SKM-1 treated with dmso at 0.1 percent for 144 hours (cell line): ENCODE measurements at regions not wholly inside any gene's neighbourhood (a gene's known extent, or its start where the extent isn't known, plus 50 kb on each side); places are given as distances from the start of the nearest gene placed in this dataset.

Source experiments
- DNase-seq: peaks from one replicate; lab custom pipeline; 2025; ENCODE audit not compliant: unreplicated experiment; lab: John Stamatoyannopoulos, UW

- no peak for DNase-seq
Measured at GRCh38 chr1:55334797-55335196, 119.6 kb upstream of the USP24 start.

DNA sequence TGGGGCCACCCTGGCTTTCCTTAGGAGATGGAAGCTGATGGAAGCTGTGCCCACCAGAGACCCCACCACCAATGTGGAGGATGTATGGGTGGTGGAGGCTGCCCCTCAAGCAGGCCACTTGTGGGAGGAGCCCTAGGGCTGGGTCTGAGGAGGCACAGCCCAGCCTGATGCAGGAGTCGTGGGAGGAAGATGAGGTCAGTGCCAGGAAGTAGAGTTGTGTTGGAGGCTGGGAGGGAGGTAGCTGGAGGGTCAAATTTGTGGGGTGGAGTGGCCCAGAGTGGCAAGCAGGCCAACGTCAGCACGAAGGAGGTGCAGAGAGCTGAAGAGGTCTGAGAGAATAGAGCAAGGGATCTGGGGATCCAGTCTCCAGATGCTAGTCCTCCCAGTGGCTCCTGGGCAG lies 119.0 kb upstream of the USP24 start:
- DNase-seq = no peak

GRCh38 chr1:55333461-55333860 lies 118.3 kb upstream of the USP24 start:
- no peak for DNase-seq

GRCh38 chr1:55331351-55331750 lies 116.2 kb upstream of the USP24 start:
- DNase-seq = no peak

DNA sequence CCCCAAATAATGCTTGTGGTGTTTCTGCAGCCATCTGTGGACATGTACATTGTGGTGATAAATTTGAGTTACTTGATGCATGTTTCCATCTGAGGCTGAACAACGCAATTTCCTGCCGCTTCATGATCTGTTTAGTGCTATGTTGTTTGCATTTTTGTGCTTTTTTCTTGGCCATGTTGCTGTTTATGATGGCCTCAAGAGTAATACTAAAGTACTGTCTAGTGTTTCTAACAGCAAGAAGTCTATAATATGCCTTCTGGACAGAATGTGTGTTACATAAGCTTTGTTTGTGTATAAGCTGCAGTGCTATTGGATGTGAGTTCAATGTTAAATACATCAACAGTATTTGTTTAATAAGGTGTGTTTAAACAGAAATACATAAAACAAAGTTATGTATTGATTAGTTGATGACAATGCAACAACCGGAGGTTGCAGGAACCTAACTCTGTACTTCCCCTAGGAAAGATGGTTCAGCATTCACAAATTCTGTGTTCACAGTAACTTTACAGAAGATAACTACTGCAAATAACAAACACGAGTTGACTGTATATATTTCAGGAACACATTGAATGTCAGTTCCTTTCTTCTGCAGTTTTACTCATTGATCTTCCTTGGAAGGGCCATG lies 114.8 kb upstream of the USP24 start:
- no peak for DNase-seq

DNA sequence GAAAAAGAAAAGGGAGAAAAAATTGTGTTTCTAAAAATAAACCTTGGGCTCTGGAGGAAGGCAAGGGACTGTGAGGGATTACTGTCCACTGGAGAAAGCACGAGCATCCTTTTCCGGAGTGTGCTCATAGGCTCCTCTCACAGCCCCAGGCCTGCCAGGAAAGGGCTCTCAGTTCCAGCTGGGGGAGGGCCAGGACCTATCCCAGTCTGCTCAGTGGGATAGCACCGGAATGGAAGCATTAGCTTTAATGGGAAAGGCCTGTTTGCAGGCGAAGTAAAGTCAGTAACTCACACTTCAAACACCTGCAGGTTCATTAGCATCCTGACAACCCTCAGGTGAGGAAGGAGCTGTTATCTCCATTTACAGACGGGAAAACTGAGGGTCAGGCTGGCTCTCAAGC lies 113.9 kb upstream of the USP24 start:
- no peak for DNase-seq

- no peak for DNase-seq
Measured at GRCh38 chr1:55326496-55327243, 111.5 kb upstream of the USP24 start.

GRCh38 chr1:55323760-55324159 lies 108.6 kb upstream of the USP24 start:
- no peak for DNase-seq

GRCh38 chr1:55322842-55323241 lies 107.7 kb upstream of the USP24 start:
- DNase-seq = no peak

DNA sequence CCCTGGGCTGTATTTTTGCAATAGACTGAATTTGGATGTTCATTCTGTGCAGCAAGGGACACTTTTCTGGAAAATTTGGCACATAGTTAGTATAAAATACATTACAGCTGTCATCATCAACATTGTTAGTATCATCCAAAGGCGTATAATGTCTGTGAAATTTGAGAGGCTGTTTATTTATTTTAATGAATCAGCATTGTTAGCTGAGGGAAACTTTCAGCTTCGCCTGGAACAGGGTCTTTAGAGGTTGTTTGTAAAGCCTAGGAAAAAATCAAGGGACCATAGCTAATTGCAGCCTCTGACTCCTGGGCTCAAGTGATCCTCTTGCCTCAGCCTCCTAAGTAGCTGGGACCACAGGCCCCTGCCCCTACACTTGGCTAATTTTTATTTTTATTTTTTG lies 106.8 kb upstream of the USP24 start:
- no peak for DNase-seq

- DNase-seq = no peak
Measured at GRCh38 chr1:55320891-55321290, 105.7 kb upstream of the USP24 start.

GRCh38 chr1:55318116-55318817 lies 103.1 kb upstream of the USP24 start:
- DNase-seq = peak; percentile 9

GRCh38 chr1:55317673-55318072 lies 102.5 kb upstream of the USP24 start:
- DNase-seq = no peak

DNA sequence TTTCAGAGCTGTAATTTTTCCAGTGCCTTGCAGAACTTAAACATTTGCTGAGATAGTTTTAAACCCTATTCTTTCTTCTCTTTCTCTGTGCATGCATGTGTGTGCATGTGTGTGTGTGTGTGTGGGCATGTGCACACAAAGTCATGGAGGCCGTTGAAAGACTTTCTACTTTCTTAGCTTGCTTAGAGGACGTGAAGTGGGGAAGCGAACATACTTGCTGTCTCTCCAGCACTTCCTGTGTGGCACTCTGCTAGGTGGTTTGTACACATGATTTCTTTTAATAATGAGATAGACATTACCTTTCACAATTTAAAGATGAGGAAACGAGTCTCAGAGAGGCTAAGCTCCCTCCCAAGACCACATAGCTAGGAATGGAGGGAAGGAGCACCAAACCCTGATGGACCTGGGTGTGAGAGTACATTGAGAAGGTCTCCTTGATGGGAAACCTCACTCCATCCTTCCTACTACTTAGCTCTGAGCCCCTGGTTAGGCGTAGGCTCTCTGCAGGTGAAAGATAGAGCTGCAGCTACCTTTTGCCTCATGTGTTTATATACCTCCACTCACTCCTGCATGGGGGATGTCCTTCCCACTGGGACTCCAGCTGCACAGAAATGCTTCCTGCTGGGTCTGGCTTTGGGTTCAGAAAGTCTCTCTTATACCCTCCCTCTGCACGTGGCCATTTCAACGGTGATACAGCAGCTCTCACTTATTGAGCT lies 101.9 kb upstream of the USP24 start:
- no peak for DNase-seq

DNA sequence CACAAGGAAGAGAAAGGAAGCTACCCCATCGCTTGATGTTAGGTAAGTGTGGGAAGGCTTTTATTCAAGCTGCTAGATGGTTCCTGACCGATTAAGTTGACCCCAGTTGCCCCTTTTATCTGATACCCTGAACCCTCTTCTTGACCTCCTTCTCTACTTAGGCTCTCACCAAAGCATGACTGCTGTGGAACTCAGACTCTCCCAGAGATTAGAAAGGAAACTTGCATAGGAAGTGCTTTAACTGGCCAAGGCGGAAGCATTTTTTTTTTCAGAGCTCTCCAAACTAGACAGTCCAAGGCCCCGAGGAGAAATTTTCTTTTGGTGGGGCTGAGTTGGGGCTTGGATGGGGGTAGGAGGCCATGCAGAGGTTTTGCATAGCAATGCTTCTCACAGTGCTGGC lies 101.3 kb upstream of the USP24 start:
- no peak for DNase-seq

- no peak for DNase-seq
Measured at GRCh38 chr1:55315552-55315951, 100.4 kb upstream of the USP24 start.

DNA sequence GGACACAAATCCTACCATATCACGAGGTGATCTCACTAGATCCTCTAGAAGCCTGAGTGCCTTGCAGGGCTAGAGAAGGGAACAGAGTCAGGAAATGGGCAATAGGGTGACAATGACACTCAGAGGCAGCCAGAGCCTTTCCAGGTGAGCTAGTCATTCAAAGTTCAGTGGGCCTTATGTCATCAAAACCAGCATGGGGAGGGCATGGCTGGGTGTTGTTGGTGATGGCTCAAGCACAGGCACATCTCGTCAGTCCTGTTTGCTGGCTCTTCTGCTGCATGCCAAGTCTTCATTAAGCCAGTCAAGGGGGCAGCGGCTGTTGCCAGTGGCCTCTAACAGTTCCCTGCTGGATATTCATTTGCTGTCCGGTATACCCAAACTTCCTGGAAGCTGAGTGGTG lies 99.6 kb upstream of the USP24 start:
- DNase-seq = no peak

DNA sequence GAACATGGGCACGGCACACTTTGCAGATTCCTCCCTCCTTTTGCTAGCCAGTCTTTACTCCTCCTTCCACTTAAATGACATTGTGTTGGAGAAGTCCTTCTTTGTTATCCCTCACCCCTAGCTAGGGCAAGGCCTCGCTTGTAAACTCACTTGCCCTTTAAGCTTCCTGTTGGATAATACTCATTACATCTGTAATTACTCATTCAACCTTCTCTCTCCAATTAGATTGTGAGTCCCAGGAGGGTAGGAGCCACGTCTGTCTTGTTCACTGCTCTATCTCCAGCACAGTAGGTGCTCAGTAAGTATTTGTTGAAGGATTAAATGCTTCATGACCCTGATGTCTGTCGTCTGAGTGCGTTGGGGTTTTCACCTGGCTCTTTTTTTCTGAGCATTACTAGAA lies 98.7 kb upstream of the USP24 start:
- no peak for DNase-seq

DNA sequence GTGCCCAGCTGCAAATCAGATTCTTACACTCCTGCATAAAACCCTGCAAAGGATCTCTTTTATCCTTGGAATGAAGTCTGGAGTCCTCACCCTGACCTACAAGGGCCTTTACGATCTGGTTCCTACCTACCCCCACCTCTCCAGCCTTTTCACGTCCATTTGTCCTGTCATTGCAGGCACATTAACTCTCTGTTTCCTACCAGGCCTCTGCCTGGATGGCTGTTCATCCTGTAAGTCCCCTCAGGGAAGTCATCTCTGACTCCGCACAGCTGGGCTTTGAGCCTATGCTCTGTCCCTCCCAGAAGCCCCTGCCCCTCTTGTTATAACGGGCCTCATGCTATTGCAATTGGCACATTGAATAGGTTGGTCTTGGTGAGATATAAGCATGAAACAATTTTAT lies 96.8 kb upstream of the USP24 start:
- no peak for DNase-seq

DNA sequence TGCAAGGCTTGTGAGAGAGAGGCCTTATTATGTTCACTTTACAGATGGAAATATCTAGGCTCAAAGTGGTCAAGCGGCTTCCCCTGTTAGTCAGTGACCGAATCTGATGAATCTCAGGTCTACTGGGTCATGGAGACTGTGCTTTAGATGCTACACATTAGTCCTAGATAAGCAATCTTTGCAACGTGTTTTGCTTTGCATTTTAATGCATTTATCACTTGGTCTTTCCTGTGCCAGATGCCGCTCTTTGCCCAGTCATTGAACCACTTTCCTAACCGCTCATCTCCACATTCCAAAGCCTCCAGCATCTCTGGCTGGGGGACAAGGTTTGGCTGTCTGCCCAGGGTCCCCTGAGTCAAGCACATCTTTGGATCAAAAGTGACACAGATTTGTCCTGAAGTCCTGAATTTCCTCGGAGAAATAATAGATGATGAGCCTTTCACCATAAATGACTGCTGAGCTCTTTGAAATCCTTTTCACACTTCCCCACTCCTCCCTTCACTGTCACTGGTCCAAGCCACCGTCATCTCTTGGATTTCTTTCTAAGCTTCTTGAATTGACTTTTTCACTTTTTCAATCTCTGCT lies 96.0 kb upstream of the USP24 start:
- DNase-seq = no peak

- DNase-seq = no peak
Measured at GRCh38 chr1:55310505-55310971, 95.4 kb upstream of the USP24 start.
